ENCODE measurements at regions not wholly inside any gene's neighbourhood (a gene's known extent, or its start where the extent isn't known, plus 50 kb on each side); places are given as distances from the start of the nearest gene placed in this dataset. TPM values are rescaled to one million over a fixed set of nuclear protein-coding genes. Genes with fewer than 3 reads are reported as not detected.

- DNase-seq = no peak
Observed at GRCh38 chr2:17996978-17997377, 118.5 kb downstream of the KCNS3 start.

GRCh38 chr2:17995593-17995992 lies 117.1 kb downstream of the KCNS3 start:
- DNase-seq = no peak

Small RNA genes lying in the stretch of these regions (small RNA-seq; reads per million reads assigned to genes)
- gene RF00561 = not detected

Measured in occipital lobe (tissue), 2 donors.